ENCODE measurements at regions not wholly inside any gene's neighbourhood (a gene's known extent, or its start where the extent isn't known, plus 50 kb on each side); places are given as distances from the start of the nearest gene placed in this dataset.

DNA sequence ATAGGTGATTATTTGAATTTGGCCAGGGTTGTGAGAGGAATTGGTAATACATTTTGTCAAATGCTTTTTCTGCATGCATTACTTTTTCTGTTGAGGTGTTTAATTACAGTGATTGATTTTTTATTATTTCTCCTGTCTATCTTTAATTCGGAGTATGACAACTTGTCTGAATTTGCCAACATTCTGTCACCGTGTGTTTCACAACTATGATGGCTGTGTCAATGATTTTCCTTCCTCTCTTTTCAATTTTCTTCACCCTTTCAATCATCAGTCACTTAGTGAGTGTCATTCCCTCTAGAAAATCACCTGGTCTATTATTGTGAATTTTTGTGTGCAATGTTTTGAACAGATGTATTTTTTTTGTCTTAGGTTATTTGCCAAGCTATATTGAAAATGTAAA, 1221.4 kb upstream of the CDH18 start:
- DNase-seq (ENCODE audit: low spot score, unreplicated experiment), result no peak
- Mint-ChIP-seq H3K4me3 (ENCODE audit: low read depth) (no peak overlapping the region), H3K9me3 (ENCODE audit: low read depth) (peaks cover 5% of the 10 kb centered on the region), H3K4me1 (ENCODE audit: low read depth) (no peaks in the 10 kb centered on the region), H3K27ac (no peak overlapping the region), H3K27me3 (no peaks in the 10 kb centered on the region), H3K36me3 (ENCODE audit: insufficient read depth) (no peaks in the 10 kb centered on the region)
- TF ChIP-seq, protein P1, sequence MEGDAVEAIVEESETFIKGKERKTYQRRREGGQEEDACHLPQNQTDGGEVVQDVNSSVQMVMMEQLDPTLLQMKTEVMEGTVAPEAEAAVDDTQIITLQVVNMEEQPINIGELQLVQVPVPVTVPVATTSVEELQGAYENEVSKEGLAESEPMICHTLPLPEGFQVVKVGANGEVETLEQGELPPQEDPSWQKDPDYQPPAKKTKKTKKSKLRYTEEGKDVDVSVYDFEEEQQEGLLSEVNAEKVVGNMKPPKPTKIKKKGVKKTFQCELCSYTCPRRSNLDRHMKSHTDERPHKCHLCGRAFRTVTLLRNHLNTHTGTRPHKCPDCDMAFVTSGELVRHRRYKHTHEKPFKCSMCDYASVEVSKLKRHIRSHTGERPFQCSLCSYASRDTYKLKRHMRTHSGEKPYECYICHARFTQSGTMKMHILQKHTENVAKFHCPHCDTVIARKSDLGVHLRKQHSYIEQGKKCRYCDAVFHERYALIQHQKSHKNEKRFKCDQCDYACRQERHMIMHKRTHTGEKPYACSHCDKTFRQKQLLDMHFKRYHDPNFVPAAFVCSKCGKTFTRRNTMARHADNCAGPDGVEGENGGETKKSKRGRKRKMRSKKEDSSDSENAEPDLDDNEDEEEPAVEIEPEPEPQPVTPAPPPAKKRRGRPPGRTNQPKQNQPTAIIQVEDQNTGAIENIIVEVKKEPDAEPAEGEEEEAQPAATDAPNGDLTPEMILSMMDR (IDR thresholded peaks at IDR 0.05; ENCODE audit: unreplicated experiment), result no peak

DNA sequence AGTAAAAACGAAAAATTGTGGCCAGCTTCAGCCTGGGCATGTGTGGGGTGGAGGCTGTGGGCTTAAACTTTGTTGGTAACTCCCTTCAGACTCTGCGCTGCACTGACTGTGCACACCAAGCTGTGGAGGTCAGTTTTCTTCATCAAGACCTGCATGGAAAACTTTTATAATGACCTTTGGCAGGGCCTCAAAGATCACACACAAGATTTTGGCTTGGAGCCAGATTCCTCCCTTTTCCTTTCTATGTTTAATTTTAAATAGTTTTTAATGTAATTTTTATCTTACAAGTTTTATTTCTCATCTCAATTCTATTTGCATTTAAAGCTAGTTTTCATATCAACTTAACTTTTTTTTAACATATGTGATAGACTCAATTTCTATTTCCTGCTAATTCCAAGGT, 1211.1 kb upstream of the CDH18 start:
- no peak for DNase-seq (ENCODE audit: low spot score, unreplicated experiment)
- Mint-ChIP-seq H3K36me3 (ENCODE audit: insufficient read depth) (no peaks in the 10 kb centered on the region), H3K27ac (no peak overlapping the region), H3K4me1 (ENCODE audit: low read depth) (no peaks in the 10 kb centered on the region), H3K9me3 (ENCODE audit: low read depth) (no peaks in the 10 kb centered on the region), H3K4me3 (ENCODE audit: low read depth) (no peak overlapping the region), H3K27me3 (no peaks in the 10 kb centered on the region)
- TF ChIP-seq, protein P1 (IDR thresholded peaks at IDR 0.05; ENCODE audit: unreplicated experiment), result no peak

DNA sequence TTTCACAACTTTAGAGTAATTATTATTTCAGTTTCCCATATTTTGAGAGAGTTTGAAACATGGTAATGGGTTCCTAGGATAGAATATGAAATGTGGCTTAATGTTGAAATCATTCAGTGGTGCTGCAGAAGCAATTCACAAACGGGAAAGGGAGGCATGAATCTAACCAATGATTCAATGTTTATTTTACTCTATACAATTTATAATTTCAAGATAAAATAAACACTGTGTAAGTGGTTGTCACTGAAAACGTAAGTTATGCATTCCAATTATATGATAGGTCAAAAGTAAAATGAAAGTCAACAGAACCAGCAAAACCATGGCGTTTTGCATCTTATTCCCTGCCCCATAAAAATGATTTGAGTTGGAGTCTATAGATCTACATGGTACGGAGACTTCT, 1207.1 kb upstream of the CDH18 start:
- no peak for DNase-seq (ENCODE audit: low spot score, unreplicated experiment)
- Mint-ChIP-seq H3K4me3 (ENCODE audit: low read depth) (no peak overlapping the region), H3K27ac (no peak overlapping the region), H3K9me3 (ENCODE audit: low read depth) (no peaks in the 10 kb centered on the region), H3K27me3 (no peaks in the 10 kb centered on the region), H3K4me1 (ENCODE audit: low read depth) (no peaks in the 10 kb centered on the region), H3K36me3 (ENCODE audit: insufficient read depth) (no peaks in the 10 kb centered on the region)
- TF ChIP-seq, protein P1 (IDR thresholded peaks at IDR 0.05; ENCODE audit: unreplicated experiment), result no peak

DNA sequence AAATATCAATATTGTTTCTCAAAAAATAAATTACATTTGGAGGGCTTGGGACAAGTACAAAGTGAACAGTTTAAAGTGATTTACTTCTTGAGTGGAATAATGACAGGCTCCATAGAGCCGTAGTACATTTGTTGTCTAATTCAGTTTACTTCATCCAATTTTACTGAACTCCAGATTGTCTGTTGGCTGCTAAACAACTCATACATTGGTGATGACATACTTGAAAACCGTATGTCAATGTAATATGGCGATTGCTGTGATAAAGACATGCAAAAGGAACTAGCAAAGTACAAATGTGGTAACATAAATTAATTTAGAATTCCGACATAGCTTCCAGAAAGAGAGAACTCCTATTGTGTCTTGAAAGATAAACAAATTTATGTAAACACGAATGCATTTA, 1197.5 kb upstream of the CDH18 start:
- DNase-seq (ENCODE audit: low spot score, unreplicated experiment), result no peak
- Mint-ChIP-seq H3K27ac (no peak overlapping the region), H3K9me3 (ENCODE audit: low read depth) (no peaks in the 10 kb centered on the region), H3K4me3 (ENCODE audit: low read depth) (no peak overlapping the region), H3K4me1 (ENCODE audit: low read depth) (peaks cover 8% of the 10 kb centered on the region), H3K36me3 (ENCODE audit: insufficient read depth) (no peaks in the 10 kb centered on the region), H3K27me3 (no peaks in the 10 kb centered on the region)
- TF ChIP-seq, protein P1 (IDR thresholded peaks at IDR 0.05; ENCODE audit: unreplicated experiment), result no peak

DNA sequence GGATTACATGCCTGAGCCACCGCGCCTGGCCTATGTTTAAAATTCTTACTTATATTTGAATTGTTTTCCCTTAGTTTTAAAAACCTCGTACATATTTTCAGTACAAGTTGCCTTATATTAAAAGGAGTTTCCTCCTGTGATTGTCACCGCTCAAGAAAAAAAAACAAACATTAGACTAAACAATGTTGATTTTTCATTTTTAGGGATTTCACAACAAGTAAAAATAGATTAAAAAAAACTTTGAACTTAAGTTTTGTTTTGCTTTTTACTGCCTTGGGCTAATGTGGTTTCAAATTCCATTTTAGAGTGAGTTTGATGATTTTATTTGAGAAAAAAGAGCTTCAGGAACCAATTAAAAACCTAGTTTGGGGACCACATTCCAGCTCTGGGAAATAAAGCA, 1196.6 kb upstream of the CDH18 start:
- Mint-ChIP-seq H3K27ac (no peak overlapping the region), H3K36me3 (ENCODE audit: insufficient read depth) (no peaks in the 10 kb centered on the region), H3K4me1 (ENCODE audit: low read depth) (peaks cover 8% of the 10 kb centered on the region), H3K9me3 (ENCODE audit: low read depth) (no peaks in the 10 kb centered on the region), H3K27me3 (no peaks in the 10 kb centered on the region), H3K4me3 (ENCODE audit: low read depth) (no peak overlapping the region)
- TF ChIP-seq, protein P1 (IDR thresholded peaks at IDR 0.05; ENCODE audit: unreplicated experiment), result no peak
- no peak for DNase-seq (ENCODE audit: low spot score, unreplicated experiment)

All from progenitor cell of endocrine pancreas (in vitro differentiated cells).